Ammon's horn (tissue), 1 donor: ENCODE measurements at regions not wholly inside any gene's neighbourhood (a gene's known extent, or its start where the extent isn't known, plus 50 kb on each side); places are given as distances from the start of the nearest gene placed in this dataset.
"Not testable (repeated sequence)": the region's sequence is repeated elsewhere in the genome, so short reads cannot be mapped to it uniquely, and the experiment has no call there.

ENCODE experiments used
- DNase-seq: peaks from one replicate; pipeline ENCODE4 v3.0.0-alpha.2; 2016; ENCODE audit warnings: low spot score

- DNase-seq, result no peak
These were observed 780.0 kb downstream of the SORCS1 start for GRCh38 chr10:106384496-106384895.

GRCh38 chr10:106380706-106381105 is 783.8 kb downstream of the SORCS1 start:
- no peak for DNase-seq

- DNase-seq, result no peak
These were observed 786.3 kb downstream of the SORCS1 start for GRCh38 chr10:106378251-106378650.

- DNase-seq, result no peak
These were observed 793.8 kb downstream of the SORCS1 start for GRCh38 chr10:106370751-106371150.

GRCh38 chr10:106360870-106361269 is 803.6 kb downstream of the SORCS1 start:
- DNase-seq, result peak; percentile 20

- DNase-seq, result no peak
These were observed 809.1 kb downstream of the SORCS1 start for GRCh38 chr10:106355450-106355849.

- no peak for DNase-seq
These were observed 815.6 kb downstream of the SORCS1 start for GRCh38 chr10:106348933-106349332.

- DNase-seq, result no peak
These were observed 817.0 kb downstream of the SORCS1 start for GRCh38 chr10:106347547-106347946.

- not testable (repeated sequence) for DNase-seq
These were observed 821.0 kb downstream of the SORCS1 start for GRCh38 chr10:106343539-106343938.

GRCh38 chr10:106341356-106341755 is 823.1 kb downstream of the SORCS1 start:
- no peak for DNase-seq

GRCh38 chr10:106338486-106338885 is 826.0 kb downstream of the SORCS1 start:
- DNase-seq, result no peak

GRCh38 chr10:106336874-106337273 is 827.6 kb downstream of the SORCS1 start:
- DNase-seq, result no peak

GRCh38 chr10:106327747-106328146 is 836.8 kb downstream of the SORCS1 start:
- no peak for DNase-seq

GRCh38 chr10:106320876-106321275 is 843.6 kb downstream of the SORCS1 start:
- no peak for DNase-seq

- DNase-seq, result no peak
These were observed 844.4 kb downstream of the SORCS1 start for GRCh38 chr10:106320078-106320477.

- no peak for DNase-seq
These were observed 847.0 kb downstream of the SORCS1 start for GRCh38 chr10:106317554-106317953.

- DNase-seq, result no peak
These were observed 851.5 kb downstream of the SORCS1 start for GRCh38 chr10:106313041-106313440.

- DNase-seq, result no peak
These were observed 852.4 kb downstream of the SORCS1 start for GRCh38 chr10:106312087-106312486.

- no peak for DNase-seq
These were observed 852.9 kb downstream of the SORCS1 start for GRCh38 chr10:106311590-106311989.

- DNase-seq, result no peak
These were observed 853.9 kb downstream of the SORCS1 start for GRCh38 chr10:106310596-106310995.

- DNase-seq, result no peak
These were observed 855.1 kb downstream of the SORCS1 start for GRCh38 chr10:106309376-106309775.

- DNase-seq, result no peak
These were observed 856.2 kb downstream of the SORCS1 start for GRCh38 chr10:106308284-106308683.

GRCh38 chr10:106304056-106304455 is 860.5 kb downstream of the SORCS1 start:
- DNase-seq, result no peak

GRCh38 chr10:106302961-106303360 is 861.5 kb downstream of the SORCS1 start:
- no peak for DNase-seq

GRCh38 chr10:106301146-106301545 is 863.4 kb downstream of the SORCS1 start:
- peak; percentile 44 for DNase-seq
